IMR-90 (cell line): ENCODE measurements at regions not wholly inside any gene's neighbourhood (a gene's known extent, or its start where the extent isn't known, plus 50 kb on each side); places are given as distances from the start of the nearest gene placed in this dataset.

Experiments
- ATAC-seq: fragments of 200-7000 bp; cut with Tn5 transposase; 2 replicates; pipeline ENCODE4 v1.9.1; 2020; ENCODE audit warnings: low read depth, mild to moderate bottlenecking, moderate library complexity
- BruUV-seq: library from RNA; stranded (reverse); fragments of 400-500 nt; replicated peaks from 2 replicates; lab custom pipeline; 2021; lab: Mats Ljungman, UMichigan
- CTCF ChIA-PET: fragments of 300-600 bp; formaldehyde crosslinking; extraction: SDS; loops from one replicate; lab custom pipeline; 2021; ENCODE audit warnings: antibody characterized with exemption; lab: Yijun Ruan, JAX
- POLR2A ChIA-PET: fragments of 300-600 bp; sonication (Branson Sonifier 250); formaldehyde crosslinking; loops from one replicate; lab custom pipeline; 2022; ENCODE audit warnings: antibody characterized with exemption; ENCODE audit not compliant: unreplicated experiment; lab: Charles Lee
- DNase-seq: peaks from one replicate; pipeline ENCODE4 v3.0.0; 2013
- H2AFZ ChIP-seq: replicated peaks from 2 replicates; pipeline ENCODE3; 2013; ENCODE audit warnings: low read length, mild to moderate bottlenecking; ENCODE audit not compliant: poor library complexity
- H2AK5ac ChIP-seq: 2 replicates; pipeline ENCODE4 v1.6.1; 2013; ENCODE audit warnings: low read depth, low read length, inconsistent platforms
- H2AK9ac ChIP-seq: replicated peaks from 2 replicates; pipeline ENCODE3; 2013; ENCODE audit warnings: mild to moderate bottlenecking, low read depth, low read length, moderate library complexity; ENCODE audit not compliant: poor library complexity
- H2BK120ac ChIP-seq: 2 replicates; pipeline ENCODE4 v1.6.1; 2013; ENCODE audit warnings: low read depth, low read length, inconsistent platforms
- H2BK15ac ChIP-seq: 3 replicates; pipeline ENCODE4 v1.6.1; 2013; ENCODE audit warnings: low read depth, low read length, inconsistent platforms
- H2BK20ac ChIP-seq: 2 replicates; pipeline ENCODE4 v1.6.1; 2013; ENCODE audit warnings: low read depth, mild to moderate bottlenecking, inconsistent platforms, low read length, moderate library complexity
- H2BK5ac ChIP-seq: 2 replicates; pipeline ENCODE4 v1.6.1; 2013; ENCODE audit warnings: mild to moderate bottlenecking, low read depth, low read length, inconsistent platforms; ENCODE audit not compliant: poor library complexity, severe bottlenecking
- H3K14ac ChIP-seq: replicated peaks from 2 replicates; pipeline ENCODE4 v1.6.1; 2013; ENCODE audit warnings: low read depth, low read length, inconsistent platforms
- H3K18ac ChIP-seq: 2 replicates; pipeline ENCODE4 v1.6.1; 2013; ENCODE audit warnings: low read depth, low read length, control low read depth
- H3K23ac ChIP-seq: 2 replicates; pipeline ENCODE4 v1.6.1; 2013; ENCODE audit warnings: low read depth, low read length, inconsistent platforms
- H3K27ac ChIP-seq: 2 replicates; pipeline ENCODE4 v1.5.1; 2013; ENCODE audit warnings: mild to moderate bottlenecking, control low read depth, low read length; ENCODE audit not compliant: insufficient read depth
- H3K27me3 ChIP-seq: 2 replicates; pipeline ENCODE4 v1.6.1; 2013; ENCODE audit warnings: low read length; ENCODE audit not compliant: control insufficient read depth, insufficient read depth
- H3K36me3 ChIP-seq: 2 replicates; pipeline ENCODE4 v1.6.1; 2013; ENCODE audit warnings: low read length, mixed read lengths; ENCODE audit not compliant: control insufficient read depth, insufficient read depth
- H3K4ac ChIP-seq: 2 replicates; pipeline ENCODE4 v1.6.1; 2013; ENCODE audit warnings: low read depth, low read length, inconsistent platforms
- H3K4me1 ChIP-seq: 2 replicates; pipeline ENCODE4 v1.6.1; 2013; ENCODE audit warnings: low read length, mixed read lengths; ENCODE audit not compliant: control insufficient read depth, insufficient read depth
- H3K4me2 ChIP-seq: 2 replicates; pipeline ENCODE4 v1.6.1; 2013; ENCODE audit warnings: low read depth, mild to moderate bottlenecking, control low read depth, low read length, moderate library complexity
- H3K4me3 ChIP-seq: 2 replicates; pipeline ENCODE4 v1.5.1; 2013; ENCODE audit warnings: low read depth, mild to moderate bottlenecking, control low read depth, low read length, moderate library complexity; ENCODE audit not compliant: insufficient read depth
- H3K56ac ChIP-seq: 2 replicates; pipeline ENCODE4 v1.6.1; 2013; ENCODE audit warnings: low read length, inconsistent platforms; ENCODE audit not compliant: insufficient read depth; ENCODE audit errors: extremely low read depth
- H3K79me1 ChIP-seq, 2 experiments: 2 replicates each; pipeline ENCODE4 v1.6.1; 2013; ENCODE audit warnings: low read length in 2 of 2, inconsistent platforms in 1 of 2, low read depth in 1 of 2
- H3K9ac ChIP-seq: 2 replicates; pipeline ENCODE4 v1.6.1; 2013; ENCODE audit warnings: low read depth, low read length, control low read depth
- H3K9me1 ChIP-seq: 2 replicates; pipeline ENCODE4 v1.6.1; 2013; ENCODE audit warnings: low read length, inconsistent platforms; ENCODE audit not compliant: insufficient read depth
- H3K9me3 ChIP-seq: 2 replicates; pipeline ENCODE4 v1.6.1; 2013; ENCODE audit warnings: low read length; ENCODE audit not compliant: control insufficient read depth, insufficient read depth
- H4K20me1 ChIP-seq: 2 replicates; pipeline ENCODE4 v1.6.1; 2013; ENCODE audit warnings: low read length, inconsistent platforms; ENCODE audit not compliant: insufficient read depth
- H4K5ac ChIP-seq: 2 replicates; pipeline ENCODE4 v1.6.1; 2013; ENCODE audit warnings: mild to moderate bottlenecking, low read depth, low read length, control low read depth
- H4K8ac ChIP-seq, 2 experiments: 2 replicates each; pipeline ENCODE4 v1.6.1; 2013; ENCODE audit warnings: low read depth in 2 of 2, low read length in 2 of 2, control low read depth in 1 of 2, inconsistent platforms in 1 of 2
- H4K91ac ChIP-seq: 2 replicates; pipeline ENCODE4 v1.6.1; 2013; ENCODE audit warnings: low read depth, low read length, inconsistent platforms; ENCODE audit not compliant: insufficient read depth
- BHLHE40 ChIP-seq: fragments of 150-350 bp; IDR thresholded peaks from 2 replicates; pipeline ENCODE4 v1.6.1; 2016; ENCODE audit warnings: mild to moderate bottlenecking, low read depth, low read length
- CEBPB ChIP-seq: IDR thresholded peaks from 2 replicates; pipeline ENCODE4 v1.6.1; 2012; ENCODE audit warnings: low read depth, low read length, improper control_type of control experiment
- CHD1 ChIP-seq: IDR thresholded peaks from 2 replicates; pipeline ENCODE4 v1.6.1; 2012; ENCODE audit warnings: low read depth, low read length, improper control_type of control experiment
- FOS ChIP-seq: fragments of 150-350 bp; IDR thresholded peaks from 2 replicates; pipeline ENCODE4 v1.6.1; 2016; ENCODE audit warnings: low read depth, low read length
- MAFK ChIP-seq: IDR thresholded peaks from 2 replicates; pipeline ENCODE4 v1.6.1; 2012; ENCODE audit warnings: low read depth, low read length, improper control_type of control experiment
- MAZ ChIP-seq: IDR thresholded peaks from 2 replicates; pipeline ENCODE4 v1.6.1; 2012; ENCODE audit warnings: low read depth, mild to moderate bottlenecking, low read length, improper control_type of control experiment, moderate library complexity, borderline replicate concordance
- MXI1 ChIP-seq: IDR thresholded peaks from 2 replicates; pipeline ENCODE4 v1.6.1; 2012; ENCODE audit warnings: low read depth, mild to moderate bottlenecking, low read length, moderate library complexity, borderline replicate concordance
- NFE2L2 ChIP-seq: fragments of 150-350 bp; IDR thresholded peaks from 2 replicates; pipeline ENCODE4 v1.6.1; 2016; ENCODE audit warnings: low read depth, mild to moderate bottlenecking, low read length
- POLR2A ChIP-seq: IDR thresholded peaks from 2 replicates; pipeline ENCODE4 v1.6.1; 2012; ENCODE audit warnings: mild to moderate bottlenecking, low read depth, low read length
- RAD21 ChIP-seq: IDR thresholded peaks from 2 replicates; pipeline ENCODE4 v1.6.1; 2012; ENCODE audit warnings: low read length, improper control_type of control experiment
- RCOR1 ChIP-seq: IDR thresholded peaks from 2 replicates; pipeline ENCODE4 v1.6.1; 2012; ENCODE audit warnings: mild to moderate bottlenecking, low read length, improper control_type of control experiment; ENCODE audit not compliant: insufficient replicate concordance
- RFX5 ChIP-seq: IDR thresholded peaks from 2 replicates; pipeline ENCODE4 v1.8.0; 2012; ENCODE audit warnings: low read depth, mild to moderate bottlenecking, low read length, moderate library complexity
- SMC3 ChIP-seq: fragments of 150-350 bp; IDR thresholded peaks from 2 replicates; pipeline ENCODE4 v1.6.1; 2016; ENCODE audit warnings: low read depth, mild to moderate bottlenecking, antibody characterized with exemption, low read length, moderate library complexity
- WGBS, 2 experiments: methylation state at CpG; one replicate each; pipeline versions ENCODE4 v1.1.5 to v1.1.7; 2013; ENCODE audit warnings: missing lambda C conversion rate in 2 of 2; ENCODE audit not compliant: insufficient read length in 1 of 2; ENCODE audit errors: extremely low coverage in 2 of 2; 5-methylcytosine and 5-hydroxymethylcytosine counted together
- dilution Hi-C: fragments of 300-500 bp; cut with HindIII; formaldehyde crosslinking; loops from one replicate; pipeline ENCODE4 v1.14.3; 2018; ENCODE audit warnings: low sequenced_read_pairs; ENCODE audit not compliant: unreplicated experiment
- in situ Hi-C: fragments of 300-500 bp; cut with MboI; formaldehyde crosslinking; loops from 3 replicates; pipeline ENCODE4 v1.14.3; 2019; ENCODE audit warnings: low sequenced_read_pairs, inconsistent platforms, mixed read lengths
- intact Hi-C: fragments of 100-400 bp; cut with micrococcal nuclease; formaldehyde crosslinking; loops from 2 replicates; pipeline ENCODE4 v1.10.0; 2022
- TF ChIP-seq, protein P1 (sequence below): conservative IDR thresholded peaks from 2 replicates; pipeline ENCODE4 v1.5.1; 2012; ENCODE audit warnings: mild to moderate bottlenecking, low read depth, low read length, improper control_type of control experiment
- TF ChIP-seq, protein P2 (sequence below): fragments of 150-350 bp; IDR thresholded peaks from 2 replicates; pipeline ENCODE4 v1.6.1; 2016; ENCODE audit warnings: low read depth, mild to moderate bottlenecking, low read length, moderate library complexity, borderline replicate concordance
- TF ChIP-seq, protein P3 (sequence below): fragments of 150-350 bp; IDR thresholded peaks from 2 replicates; pipeline ENCODE4 v1.6.1; 2017; ENCODE audit warnings: mild to moderate bottlenecking, antibody characterized with exemption, low read length, low read depth

DNA sequence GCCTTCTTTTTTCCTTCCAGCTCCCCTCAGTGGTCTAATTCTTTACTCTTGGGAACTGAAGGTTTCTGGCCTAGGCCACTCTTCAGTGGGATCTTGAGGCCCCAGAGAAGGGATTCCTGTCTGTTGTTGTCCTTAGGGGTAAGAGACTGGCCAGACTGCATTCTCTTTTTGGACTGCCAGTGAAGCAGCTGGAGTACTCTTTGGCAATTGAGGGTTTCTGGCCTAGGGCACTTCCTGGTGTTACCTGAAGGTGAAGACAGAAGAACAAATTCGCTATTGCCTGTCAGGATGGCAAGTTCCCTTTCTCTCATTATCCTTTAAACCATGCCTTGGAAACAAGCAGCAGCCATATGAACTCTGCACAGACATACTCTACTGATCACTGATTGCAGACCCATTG lies 286.6 kb upstream of the ZP4 start:
- Histone ChIP-seq H3K18ac (no peak overlapping the region), H3K36me3 (no peaks in the 10 kb centered on the region), H2BK120ac (no peak overlapping the region), H4K5ac (no peak overlapping the region), H3K4ac (no peak overlapping the region), H3K4me3 (no peak overlapping the region), H3K9ac (no peak overlapping the region), H4K20me1 (no peaks in the 10 kb centered on the region), H2BK15ac (no peak overlapping the region), H3K27me3 (no peaks in the 10 kb centered on the region), H3K56ac (no peak overlapping the region), H4K91ac (no peak overlapping the region), H2BK20ac (no peak overlapping the region), H2BK5ac (no peak overlapping the region), H2AFZ (no peak overlapping the region), H3K9me1 (no peaks in the 10 kb centered on the region), H3K4me1 (no peaks in the 10 kb centered on the region), H4K8ac (no peak overlapping the region), H3K9me3 (peaks cover 5% of the 10 kb centered on the region; the same call in 1 of the 2 replicates), H2AK9ac (no peak overlapping the region), H2AK5ac (no peak overlapping the region), H3K14ac (no peak overlapping the region), H3K4me2 (no peak overlapping the region), H3K23ac (no peak overlapping the region), H3K79me1 (no peaks in the 10 kb centered on the region), H3K27ac (no peak overlapping the region)
- WGBS, 2 experiments, result 20% methylated on average over 1 of the region's 1 CpG; no CpG with 5 or more reads in 1 of the 2 experiments
- TF ChIP-seq RFX5 (no peak), RCOR1 (no peak), MAZ (no peak), POLR2A (no peak), RAD21 (no peak), NFE2L2 (no peak), MXI1 (no peak), CHD1 (no peak), CEBPB (no peak), BHLHE40 (no peak), SMC3 (no peak), MAFK (no peak), FOS (no peak)
- TF ChIP-seq, protein P1, sequence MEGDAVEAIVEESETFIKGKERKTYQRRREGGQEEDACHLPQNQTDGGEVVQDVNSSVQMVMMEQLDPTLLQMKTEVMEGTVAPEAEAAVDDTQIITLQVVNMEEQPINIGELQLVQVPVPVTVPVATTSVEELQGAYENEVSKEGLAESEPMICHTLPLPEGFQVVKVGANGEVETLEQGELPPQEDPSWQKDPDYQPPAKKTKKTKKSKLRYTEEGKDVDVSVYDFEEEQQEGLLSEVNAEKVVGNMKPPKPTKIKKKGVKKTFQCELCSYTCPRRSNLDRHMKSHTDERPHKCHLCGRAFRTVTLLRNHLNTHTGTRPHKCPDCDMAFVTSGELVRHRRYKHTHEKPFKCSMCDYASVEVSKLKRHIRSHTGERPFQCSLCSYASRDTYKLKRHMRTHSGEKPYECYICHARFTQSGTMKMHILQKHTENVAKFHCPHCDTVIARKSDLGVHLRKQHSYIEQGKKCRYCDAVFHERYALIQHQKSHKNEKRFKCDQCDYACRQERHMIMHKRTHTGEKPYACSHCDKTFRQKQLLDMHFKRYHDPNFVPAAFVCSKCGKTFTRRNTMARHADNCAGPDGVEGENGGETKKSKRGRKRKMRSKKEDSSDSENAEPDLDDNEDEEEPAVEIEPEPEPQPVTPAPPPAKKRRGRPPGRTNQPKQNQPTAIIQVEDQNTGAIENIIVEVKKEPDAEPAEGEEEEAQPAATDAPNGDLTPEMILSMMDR, result no peak
- TF ChIP-seq, protein P2, sequence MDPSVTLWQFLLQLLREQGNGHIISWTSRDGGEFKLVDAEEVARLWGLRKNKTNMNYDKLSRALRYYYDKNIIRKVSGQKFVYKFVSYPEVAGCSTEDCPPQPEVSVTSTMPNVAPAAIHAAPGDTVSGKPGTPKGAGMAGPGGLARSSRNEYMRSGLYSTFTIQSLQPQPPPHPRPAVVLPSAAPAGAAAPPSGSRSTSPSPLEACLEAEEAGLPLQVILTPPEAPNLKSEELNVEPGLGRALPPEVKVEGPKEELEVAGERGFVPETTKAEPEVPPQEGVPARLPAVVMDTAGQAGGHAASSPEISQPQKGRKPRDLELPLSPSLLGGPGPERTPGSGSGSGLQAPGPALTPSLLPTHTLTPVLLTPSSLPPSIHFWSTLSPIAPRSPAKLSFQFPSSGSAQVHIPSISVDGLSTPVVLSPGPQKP, result no peak
- TF ChIP-seq, protein P3, sequence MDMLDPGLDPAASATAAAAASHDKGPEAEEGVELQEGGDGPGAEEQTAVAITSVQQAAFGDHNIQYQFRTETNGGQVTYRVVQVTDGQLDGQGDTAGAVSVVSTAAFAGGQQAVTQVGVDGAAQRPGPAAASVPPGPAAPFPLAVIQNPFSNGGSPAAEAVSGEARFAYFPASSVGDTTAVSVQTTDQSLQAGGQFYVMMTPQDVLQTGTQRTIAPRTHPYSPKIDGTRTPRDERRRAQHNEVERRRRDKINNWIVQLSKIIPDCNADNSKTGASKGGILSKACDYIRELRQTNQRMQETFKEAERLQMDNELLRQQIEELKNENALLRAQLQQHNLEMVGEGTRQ, result no peak
- intact Hi-C loops, result no loop called here
- DNase-seq (no peak), ATAC-seq (no peak)
- dilution Hi-C loops, result no loop called here
- BruUV-seq, result no TSS peak
- in situ Hi-C loops, result no loop called here
- POLR2A ChIA-PET, result no interaction called here
- CTCF ChIA-PET, result no interaction called here
